NCI-H345 treated with DMSO at 0.1 percent for 48 hours (cell line): ENCODE measurements at regions not wholly inside any gene's neighbourhood (a gene's known extent, or its start where the extent isn't known, plus 50 kb on each side); places are given as distances from the start of the nearest gene placed in this dataset.
"Not testable (repeated sequence)": the region's sequence is repeated elsewhere in the genome, so short reads cannot be mapped to it uniquely, and the experiment has no call there.

Experiments
- DNase-seq: peaks from one replicate; lab custom pipeline; 2025; ENCODE audit not compliant: unreplicated experiment; lab: John Stamatoyannopoulos, UW

GRCh38 chr1:101532377-101532776 lies 295.6 kb downstream of the S1PR1 start:
- no peak for DNase-seq

- no peak for DNase-seq
These were observed 303.3 kb downstream of the S1PR1 start for GRCh38 chr1:101540161-101540560.

GRCh38 chr1:101546885-101547284 lies 310.1 kb downstream of the S1PR1 start:
- no peak for DNase-seq

- DNase-seq = no peak
These were observed 310.5 kb downstream of the S1PR1 start for GRCh38 chr1:101547357-101547756.

- no peak for DNase-seq
These were observed 311.6 kb downstream of the S1PR1 start for GRCh38 chr1:101548376-101548775.

- no peak for DNase-seq
These were observed 313.8 kb downstream of the S1PR1 start for GRCh38 chr1:101550581-101550980.

- DNase-seq = no peak
These were observed 330.2 kb downstream of the S1PR1 start for GRCh38 chr1:101566883-101567538.

GRCh38 chr1:101567582-101568189 lies 330.9 kb downstream of the S1PR1 start:
- peak; percentile 22 for DNase-seq

- DNase-seq = no peak
These were observed 350.9 kb downstream of the S1PR1 start for GRCh38 chr1:101587741-101588140.

- DNase-seq = no peak
These were observed 351.9 kb downstream of the S1PR1 start for GRCh38 chr1:101588677-101589076.

GRCh38 chr1:101592845-101593244 lies 356.0 kb downstream of the S1PR1 start:
- peak; percentile 47 for DNase-seq

GRCh38 chr1:101595881-101596374 lies 359.1 kb downstream of the S1PR1 start:
- no peak for DNase-seq

- not testable (repeated sequence) for DNase-seq
These were observed 363.8 kb downstream of the S1PR1 start for GRCh38 chr1:101600615-101601014.

- DNase-seq = no peak
These were observed 366.9 kb downstream of the S1PR1 start for GRCh38 chr1:101603726-101604125.

- DNase-seq = no peak
These were observed 369.1 kb downstream of the S1PR1 start for GRCh38 chr1:101605878-101606277.

GRCh38 chr1:101613546-101613945 lies 376.7 kb downstream of the S1PR1 start:
- DNase-seq = no peak

GRCh38 chr1:101618900-101619299 lies 377.8 kb downstream of the OLFM3 start:
- no peak for DNase-seq

- no peak for DNase-seq
These were observed 364.0 kb downstream of the OLFM3 start for GRCh38 chr1:101632548-101633272.

- DNase-seq = no peak
These were observed 350.9 kb downstream of the OLFM3 start for GRCh38 chr1:101645810-101646209.

GRCh38 chr1:101652484-101652883 lies 344.2 kb downstream of the OLFM3 start:
- no peak for DNase-seq

GRCh38 chr1:101653482-101653946 lies 343.2 kb downstream of the OLFM3 start:
- DNase-seq = no peak

- no peak for DNase-seq
These were observed 332.0 kb downstream of the OLFM3 start for GRCh38 chr1:101664726-101665125.
